ENCODE measurements at regions not wholly inside any gene's neighbourhood (a gene's known extent, or its start where the extent isn't known, plus 50 kb on each side); places are given as distances from the start of the nearest gene placed in this dataset.

GRCh38 chr3:84893211-84893610 lies 65.6 kb upstream of the CADM2 start:
- Histone ChIP-seq H3K27me3 (no peaks in the 10 kb centered on the region), H3K36me3 (no peaks in the 10 kb centered on the region), H3K4me3 (no peak overlapping the region), H3K9me3 (peaks cover 0 to 37% (median 0%) of the 10 kb centered on the region in 3 donors), H3K27ac (no peak overlapping the region), H3K4me1 (no peaks in the 10 kb centered on the region)
- TF ChIP-seq, protein P1, sequence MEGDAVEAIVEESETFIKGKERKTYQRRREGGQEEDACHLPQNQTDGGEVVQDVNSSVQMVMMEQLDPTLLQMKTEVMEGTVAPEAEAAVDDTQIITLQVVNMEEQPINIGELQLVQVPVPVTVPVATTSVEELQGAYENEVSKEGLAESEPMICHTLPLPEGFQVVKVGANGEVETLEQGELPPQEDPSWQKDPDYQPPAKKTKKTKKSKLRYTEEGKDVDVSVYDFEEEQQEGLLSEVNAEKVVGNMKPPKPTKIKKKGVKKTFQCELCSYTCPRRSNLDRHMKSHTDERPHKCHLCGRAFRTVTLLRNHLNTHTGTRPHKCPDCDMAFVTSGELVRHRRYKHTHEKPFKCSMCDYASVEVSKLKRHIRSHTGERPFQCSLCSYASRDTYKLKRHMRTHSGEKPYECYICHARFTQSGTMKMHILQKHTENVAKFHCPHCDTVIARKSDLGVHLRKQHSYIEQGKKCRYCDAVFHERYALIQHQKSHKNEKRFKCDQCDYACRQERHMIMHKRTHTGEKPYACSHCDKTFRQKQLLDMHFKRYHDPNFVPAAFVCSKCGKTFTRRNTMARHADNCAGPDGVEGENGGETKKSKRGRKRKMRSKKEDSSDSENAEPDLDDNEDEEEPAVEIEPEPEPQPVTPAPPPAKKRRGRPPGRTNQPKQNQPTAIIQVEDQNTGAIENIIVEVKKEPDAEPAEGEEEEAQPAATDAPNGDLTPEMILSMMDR (IDR thresholded peaks at IDR 0.05): no peak
- TF ChIP-seq POLR2AphosphoS5 (IDR thresholded peaks at IDR 0.05) (no peak), EP300 (IDR thresholded peaks at IDR 0.05) (no peak), POLR2A (IDR thresholded peaks at IDR 0.05) (no peak)
- ATAC-seq: no peak
- 79 to 89% methylated on average over 3 of the region's 3 CpGs for WGBS, 2 donors (ENCODE audit: low coverage in 1 of 2)

GRCh38 chr3:84904212-84904611 lies 54.6 kb upstream of the CADM2 start:
- H3K4me1 ChIP-seq: no peaks in the 10 kb centered on the region
- no peak overlapping the region for H3K4me3 ChIP-seq
- ATAC-seq: no peak
- no peak for TF ChIP-seq POLR2AphosphoS5 (IDR thresholded peaks at IDR 0.05)
- no peak for TF ChIP-seq EP300 (IDR thresholded peaks at IDR 0.05)
- TF ChIP-seq, protein P1 (IDR thresholded peaks at IDR 0.05): no peak
- TF ChIP-seq POLR2A (IDR thresholded peaks at IDR 0.05): no peak
- no peak overlapping the region for H3K27ac ChIP-seq
- no peaks in the 10 kb centered on the region for H3K36me3 ChIP-seq
- H3K9me3 ChIP-seq: peaks cover 0 to 7% (median 0%) of the 10 kb centered on the region in 3 donors
- no peaks in the 10 kb centered on the region for H3K27me3 ChIP-seq

DNA sequence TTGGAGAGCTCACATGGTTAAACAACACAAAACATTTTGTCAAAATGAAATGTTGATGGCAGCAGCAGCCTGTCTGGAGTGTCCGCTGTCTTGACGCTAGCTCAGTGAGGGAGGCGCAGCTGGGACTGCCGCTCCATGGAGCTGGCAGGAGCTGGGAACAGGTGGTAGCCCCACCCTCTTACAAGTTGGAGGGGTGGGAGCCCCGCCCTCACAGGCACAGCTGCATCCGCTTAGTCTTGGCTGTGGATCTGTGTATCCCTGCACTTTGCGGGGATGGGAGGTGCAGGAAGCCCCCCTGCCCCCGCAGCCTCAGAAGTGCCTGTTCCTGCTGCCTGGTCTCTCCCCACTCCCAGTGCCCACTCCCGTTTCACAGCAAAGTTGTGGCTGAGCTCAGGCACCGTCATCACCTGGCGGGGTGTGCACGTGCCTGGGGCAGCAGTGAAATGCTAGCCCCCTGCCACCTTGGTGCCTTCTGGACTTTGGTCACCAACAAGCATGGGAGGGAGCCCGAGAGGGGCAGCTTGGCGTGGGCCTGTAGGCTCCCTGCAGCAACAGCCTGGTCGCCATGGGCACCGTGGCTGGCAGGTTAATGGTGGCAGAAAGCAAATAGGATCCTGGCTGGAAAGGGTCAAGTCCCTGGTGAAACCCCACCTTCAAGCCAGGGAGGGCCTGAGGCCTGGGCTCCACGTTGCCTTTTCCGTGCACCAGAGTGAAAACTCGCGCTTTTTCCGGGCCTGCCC lies 53.8 kb upstream of the CADM2 start:
- Histone ChIP-seq H3K4me1 (no peaks in the 10 kb centered on the region), H3K27me3 (no peaks in the 10 kb centered on the region), H3K27ac (no peak overlapping the region), H3K36me3 (no peaks in the 10 kb centered on the region), H3K4me3 (no peak overlapping the region), H3K9me3 (peaks cover 0 to 7% (median 0%) of the 10 kb centered on the region in 3 donors)
- WGBS, 2 donors (ENCODE audit: low coverage in 1 of 2): 91% methylated on average over 6 of the region's 21 CpGs; no CpG with 5 or more reads in 1 of the 2 donors
- no peak for ATAC-seq
- TF ChIP-seq POLR2AphosphoS5 (IDR thresholded peaks at IDR 0.05) (no peak), POLR2A (IDR thresholded peaks at IDR 0.05) (no peak), EP300 (IDR thresholded peaks at IDR 0.05) (no peak)
- TF ChIP-seq, protein P1 (IDR thresholded peaks at IDR 0.05): no peak

GRCh38 chr3:84905556-84905920 lies 53.3 kb upstream of the CADM2 start:
- Histone ChIP-seq H3K36me3 (no peaks in the 10 kb centered on the region), H3K4me3 (no peak overlapping the region), H3K27ac (no peak overlapping the region), H3K27me3 (no peaks in the 10 kb centered on the region), H3K4me1 (no peaks in the 10 kb centered on the region), H3K9me3 (peaks cover 0 to 5% (median 0%) of the 10 kb centered on the region in 3 donors)
- 94% methylated on average over 5 of the region's 5 CpGs; no CpG with 5 or more reads in 1 of the 2 donors for WGBS, 2 donors (ENCODE audit: low coverage in 1 of 2)
- TF ChIP-seq, protein P1 (IDR thresholded peaks at IDR 0.05): no peak
- no peak for TF ChIP-seq POLR2A (IDR thresholded peaks at IDR 0.05)
- no peak for TF ChIP-seq EP300 (IDR thresholded peaks at IDR 0.05)
- TF ChIP-seq POLR2AphosphoS5 (IDR thresholded peaks at IDR 0.05): no peak
- ATAC-seq: no peak

GRCh38 chr3:84906065-84906464 lies 52.7 kb upstream of the CADM2 start:
- no peak for ATAC-seq
- no peak for TF ChIP-seq POLR2AphosphoS5 (IDR thresholded peaks at IDR 0.05)
- TF ChIP-seq, protein P1 (IDR thresholded peaks at IDR 0.05): no peak
- no peak for TF ChIP-seq POLR2A (IDR thresholded peaks at IDR 0.05)
- no peaks in the 10 kb centered on the region for H3K27me3 ChIP-seq
- no peaks in the 10 kb centered on the region for H3K36me3 ChIP-seq
- H3K9me3 ChIP-seq: peaks cover 0 to under 1% (median 0%) of the 10 kb centered on the region in 3 donors
- WGBS, 2 donors (ENCODE audit: low coverage in 1 of 2): 60% methylated on average over 6 of the region's 6 CpGs; no CpG with 5 or more reads in 1 of the 2 donors
- no peaks in the 10 kb centered on the region for H3K4me1 ChIP-seq
- no peak overlapping the region for H3K27ac ChIP-seq
- no peak overlapping the region for H3K4me3 ChIP-seq

All from gastroesophageal sphincter (tissue), 4 donors.